ENCODE measurements at regions not wholly inside any gene's neighbourhood (a gene's known extent, or its start where the extent isn't known, plus 50 kb on each side); places are given as distances from the start of the nearest gene placed in this dataset.

DNA sequence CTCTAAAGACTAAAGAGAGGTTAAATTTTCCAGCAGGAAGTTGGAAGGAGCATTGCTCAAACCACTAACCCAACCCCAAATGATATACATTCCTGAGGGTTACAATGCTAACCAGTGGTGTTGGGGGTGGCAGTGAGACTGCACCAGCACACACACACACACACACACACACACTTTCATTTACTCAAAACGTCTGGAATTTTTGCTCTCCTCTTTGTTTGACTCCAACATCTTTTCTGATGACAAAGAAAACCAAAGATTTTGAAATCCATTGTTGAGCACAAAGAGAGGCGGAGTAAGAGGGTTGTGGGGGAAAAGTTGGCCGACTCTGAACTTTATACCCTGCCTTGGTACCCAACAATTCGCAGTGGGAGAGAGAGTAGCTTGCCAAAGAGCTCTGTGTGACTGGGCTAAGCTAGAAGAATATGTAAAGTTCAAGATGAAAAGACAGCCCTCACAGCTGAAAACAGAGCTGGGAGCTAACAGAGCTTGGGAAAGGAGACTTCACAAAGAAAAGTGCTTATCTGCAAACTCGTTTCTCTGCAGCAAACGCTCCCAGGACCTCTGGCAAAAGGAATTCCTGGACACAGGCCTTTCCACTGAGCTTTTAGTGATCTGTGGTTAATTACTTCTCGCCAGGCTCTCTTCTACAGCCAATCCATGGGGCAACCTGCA lies 426.0 kb upstream of the CDH11 start:
- Histone ChIP-seq H3K4me2 (ENCODE audit: low read length) (peak overlapping the region; percentile 49), H3K9me2 (replicated peaks; ENCODE audit: low read length) (no peaks in the 10 kb centered on the region), H3K4me3 (ENCODE audit: low read length) (no peak overlapping the region), H3K27me3 (ENCODE audit: low read length) (no peaks in the 10 kb centered on the region), H3K79me2 (ENCODE audit: low read length) (no peaks in the 10 kb centered on the region), H2AFZ (ENCODE audit: low read length) (peak overlapping the region; percentile 71), H3K4me1 (ENCODE audit: insufficient read depth, low read length) (peaks cover 21% of the 10 kb centered on the region), H3F3A (ENCODE audit: low read length, unreplicated experiment) (no peaks in the 10 kb centered on the region), H3K9ac (ENCODE audit: low read length) (no peak overlapping the region), H4K20me1 (ENCODE audit: low read length) (no peaks in the 10 kb centered on the region), H3K9me3 (ENCODE audit: low read length) (no peaks in the 10 kb centered on the region), H3K36me3 (ENCODE audit: low read depth, low read length) (no peaks in the 10 kb centered on the region), H3K27ac (ENCODE audit: low read length) (peak overlapping the region; percentile 32)
- DNase-seq = peak; percentile 72
- ChIA-PET CTCF (no interaction called here), POLR2A (ENCODE audit: unreplicated experiment) (no interaction called here)
- intact Hi-C loops (cut with micrococcal nuclease) = no loop called here
- BruUV-seq (replicated peaks) = no TSS peak
- ATAC-seq = peak; percentile 85
- TF ChIP-seq EZH2 (IDR thresholded peaks at IDR 0.05; ENCODE audit: low read length, unreplicated experiment) (no peak), EZH2phosphoT487 (IDR thresholded peaks at IDR 0.05; ENCODE audit: borderline replicate concordance, low read length) (no peak)
- TF ChIP-seq, protein P1, sequence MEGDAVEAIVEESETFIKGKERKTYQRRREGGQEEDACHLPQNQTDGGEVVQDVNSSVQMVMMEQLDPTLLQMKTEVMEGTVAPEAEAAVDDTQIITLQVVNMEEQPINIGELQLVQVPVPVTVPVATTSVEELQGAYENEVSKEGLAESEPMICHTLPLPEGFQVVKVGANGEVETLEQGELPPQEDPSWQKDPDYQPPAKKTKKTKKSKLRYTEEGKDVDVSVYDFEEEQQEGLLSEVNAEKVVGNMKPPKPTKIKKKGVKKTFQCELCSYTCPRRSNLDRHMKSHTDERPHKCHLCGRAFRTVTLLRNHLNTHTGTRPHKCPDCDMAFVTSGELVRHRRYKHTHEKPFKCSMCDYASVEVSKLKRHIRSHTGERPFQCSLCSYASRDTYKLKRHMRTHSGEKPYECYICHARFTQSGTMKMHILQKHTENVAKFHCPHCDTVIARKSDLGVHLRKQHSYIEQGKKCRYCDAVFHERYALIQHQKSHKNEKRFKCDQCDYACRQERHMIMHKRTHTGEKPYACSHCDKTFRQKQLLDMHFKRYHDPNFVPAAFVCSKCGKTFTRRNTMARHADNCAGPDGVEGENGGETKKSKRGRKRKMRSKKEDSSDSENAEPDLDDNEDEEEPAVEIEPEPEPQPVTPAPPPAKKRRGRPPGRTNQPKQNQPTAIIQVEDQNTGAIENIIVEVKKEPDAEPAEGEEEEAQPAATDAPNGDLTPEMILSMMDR (conservative IDR thresholded peaks at IDR 0.05; ENCODE audit: low read depth, low read length) = no peak

DNA sequence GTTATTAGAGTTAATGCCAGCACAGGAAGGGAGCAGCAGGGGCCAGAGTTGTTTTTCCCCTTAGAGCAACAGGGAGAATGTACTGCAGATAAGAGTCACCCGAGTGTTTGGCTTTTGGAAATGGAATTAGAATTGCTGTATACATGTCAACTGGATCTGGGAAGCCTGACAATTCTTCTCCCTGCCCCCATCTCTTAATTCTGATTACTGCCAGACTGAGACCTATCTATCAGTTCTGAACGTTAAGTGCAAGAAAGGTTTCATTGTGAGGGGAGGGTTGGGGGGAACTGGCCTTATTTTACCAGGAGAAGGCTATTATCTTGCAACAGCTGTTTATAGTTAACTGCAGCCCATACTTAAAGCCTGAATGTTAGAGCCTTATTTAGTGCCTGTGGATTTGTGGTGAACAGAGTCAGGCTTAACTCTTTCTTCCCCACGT lies 424.5 kb upstream of the CDH11 start:
- H3K9ac ChIP-seq (ENCODE audit: low read length) = no peak overlapping the region
- CTCF ChIA-PET = no interaction called here

More for the DNA sequence above, 424.5 kb upstream of the CDH11 start:
- intact Hi-C loops (cut with micrococcal nuclease) = no loop called here
- Histone ChIP-seq H3K79me2 (ENCODE audit: low read length) (no peaks in the 10 kb centered on the region), H3K36me3 (ENCODE audit: low read depth, low read length) (no peaks in the 10 kb centered on the region), H3K27me3 (ENCODE audit: low read length) (no peaks in the 10 kb centered on the region), H4K20me1 (ENCODE audit: low read length) (no peaks in the 10 kb centered on the region), H3K4me1 (ENCODE audit: insufficient read depth, low read length) (peaks cover 21% of the 10 kb centered on the region), H3K4me3 (ENCODE audit: low read length) (no peak overlapping the region), H3K9me3 (ENCODE audit: low read length) (no peaks in the 10 kb centered on the region), H3K4me2 (ENCODE audit: low read length) (no peak overlapping the region), H3F3A (ENCODE audit: low read length, unreplicated experiment) (no peaks in the 10 kb centered on the region), H3K27ac (ENCODE audit: low read length) (no peak overlapping the region), H3K9me2 (replicated peaks; ENCODE audit: low read length) (no peaks in the 10 kb centered on the region), H2AFZ (ENCODE audit: low read length) (no peak overlapping the region)
- BruUV-seq (replicated peaks) = no TSS peak
- POLR2A ChIA-PET (ENCODE audit: unreplicated experiment) = no interaction called here
- ATAC-seq (no peak; the same call in 1 of the 2 replicates), DNase-seq (no peak)
- TF ChIP-seq, protein P1 (conservative IDR thresholded peaks at IDR 0.05; ENCODE audit: low read depth, low read length) = no peak
- TF ChIP-seq EZH2phosphoT487 (IDR thresholded peaks at IDR 0.05; ENCODE audit: borderline replicate concordance, low read length) = no peak
- TF ChIP-seq EZH2 (IDR thresholded peaks at IDR 0.05; ENCODE audit: low read length, unreplicated experiment) = no peak
